ENCODE measurements at regions not wholly inside any gene's neighbourhood (a gene's known extent, or its start where the extent isn't known, plus 50 kb on each side); places are given as distances from the start of the nearest gene placed in this dataset.

DNA sequence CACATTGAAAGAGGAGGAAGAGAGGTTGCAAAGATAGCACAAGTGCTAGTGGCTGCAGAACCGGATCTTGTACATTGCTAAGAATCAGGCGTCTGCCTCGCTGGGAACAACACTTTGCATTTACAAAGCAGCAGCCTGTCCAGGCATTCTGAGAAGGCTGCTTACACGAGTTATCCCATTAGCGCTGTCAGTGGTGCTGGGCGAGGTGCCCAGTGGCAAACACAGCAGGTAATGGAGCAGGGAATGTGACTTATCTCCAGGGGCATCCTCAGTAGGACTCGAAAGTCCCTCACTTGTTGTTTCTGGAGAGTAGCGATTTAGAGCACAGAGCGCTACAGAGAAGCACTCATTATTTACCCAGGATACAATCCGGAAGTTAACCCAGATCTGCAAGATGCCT is 209.6 kb downstream of the OLFM4 start:
- FAIRE-seq (no peak), DNase-seq (ENCODE audit: low read depth, low spot score) (no peak)
- Histone ChIP-seq H3K27me3 (ENCODE audit: control insufficient read depth in 2 of 2, insufficient read depth in 2 of 2, low read length in 2 of 2) (no peaks in the 10 kb centered on the region), H3K27ac (ENCODE audit: insufficient read depth, low read depth, low read length) (no peak overlapping the region), H3K9me1 (replicated peaks; ENCODE audit: control insufficient read depth, extremely low read depth, insufficient read depth, low read length) (no peaks in the 10 kb centered on the region), H3K4me2 (ENCODE audit: insufficient read depth, low read length) (no peak overlapping the region), H3K36me3 (ENCODE audit: control insufficient read depth in 2 of 2, extremely low read depth in 1 of 2, insufficient read depth in 2 of 2, low read length in 2 of 2) (no peaks in the 10 kb centered on the region), H3K9me3 (replicated peaks; ENCODE audit: control insufficient read depth, insufficient read depth, low read length) (no peaks in the 10 kb centered on the region), H3K9ac (replicated peaks; ENCODE audit: extremely low read depth, insufficient read depth, low read length) (no peak overlapping the region), H3K4me3 (replicated peaks in 1 of 3; ENCODE audit: insufficient read depth in 1 of 3, low read depth in 1 of 3, low read length in 3 of 3) (no peak overlapping the region), H4K20me1 (replicated peaks; ENCODE audit: control insufficient read depth, extremely low read depth, insufficient read depth, low read length) (no peaks in the 10 kb centered on the region), H2AFZ (ENCODE audit: low read depth, low read length) (no peak overlapping the region), H3K4me1 (ENCODE audit: control insufficient read depth, extremely low read depth, insufficient read depth, low read length) (no peaks in the 10 kb centered on the region), H3K79me2 (ENCODE audit: control insufficient read depth, insufficient read depth, low read length) (no peaks in the 10 kb centered on the region)
- CTCF ChIA-PET: no interaction called here
- no peak for TF ChIP-seq POLR2A (IDR thresholded peaks at IDR 0.05; ENCODE audit: low read depth, low read length)
- no peak for TF ChIP-seq MYC (IDR thresholded peaks at IDR 0.05; ENCODE audit: low read depth, low read length)
- TF ChIP-seq, protein P1, sequence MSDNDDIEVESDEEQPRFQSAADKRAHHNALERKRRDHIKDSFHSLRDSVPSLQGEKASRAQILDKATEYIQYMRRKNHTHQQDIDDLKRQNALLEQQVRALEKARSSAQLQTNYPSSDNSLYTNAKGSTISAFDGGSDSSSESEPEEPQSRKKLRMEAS (IDR thresholded peaks at IDR 0.05; ENCODE audit: insufficient read depth, insufficient read length): no peak
- no peak for TF ChIP-seq POLR2AphosphoS5 (IDR thresholded peaks at IDR 0.05; ENCODE audit: insufficient read depth, low read depth, low read length)
- TF ChIP-seq EZH2 (IDR thresholded peaks at IDR 0.05; ENCODE audit: borderline replicate concordance, low read depth, low read length, severe bottlenecking): no peak
- TF ChIP-seq GATA2 (IDR thresholded peaks at IDR 0.05; ENCODE audit: insufficient read depth, insufficient read length, low read depth, low read length): no peak
- no peak for TF ChIP-seq FOS (IDR thresholded peaks at IDR 0.05; ENCODE audit: borderline replicate concordance, insufficient read depth, low read length)
- TF ChIP-seq JUN (IDR thresholded peaks at IDR 0.05; ENCODE audit: borderline replicate concordance, insufficient read depth, insufficient read length, low read depth): no peak
- TF ChIP-seq, protein P2, sequence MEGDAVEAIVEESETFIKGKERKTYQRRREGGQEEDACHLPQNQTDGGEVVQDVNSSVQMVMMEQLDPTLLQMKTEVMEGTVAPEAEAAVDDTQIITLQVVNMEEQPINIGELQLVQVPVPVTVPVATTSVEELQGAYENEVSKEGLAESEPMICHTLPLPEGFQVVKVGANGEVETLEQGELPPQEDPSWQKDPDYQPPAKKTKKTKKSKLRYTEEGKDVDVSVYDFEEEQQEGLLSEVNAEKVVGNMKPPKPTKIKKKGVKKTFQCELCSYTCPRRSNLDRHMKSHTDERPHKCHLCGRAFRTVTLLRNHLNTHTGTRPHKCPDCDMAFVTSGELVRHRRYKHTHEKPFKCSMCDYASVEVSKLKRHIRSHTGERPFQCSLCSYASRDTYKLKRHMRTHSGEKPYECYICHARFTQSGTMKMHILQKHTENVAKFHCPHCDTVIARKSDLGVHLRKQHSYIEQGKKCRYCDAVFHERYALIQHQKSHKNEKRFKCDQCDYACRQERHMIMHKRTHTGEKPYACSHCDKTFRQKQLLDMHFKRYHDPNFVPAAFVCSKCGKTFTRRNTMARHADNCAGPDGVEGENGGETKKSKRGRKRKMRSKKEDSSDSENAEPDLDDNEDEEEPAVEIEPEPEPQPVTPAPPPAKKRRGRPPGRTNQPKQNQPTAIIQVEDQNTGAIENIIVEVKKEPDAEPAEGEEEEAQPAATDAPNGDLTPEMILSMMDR (IDR thresholded peaks at IDR 0.05; ENCODE audit: extremely low read depth in 1 of 2, insufficient read depth in 1 of 2, low read depth in 1 of 2, low read length in 2 of 2): no peak
- POLR2A ChIA-PET: no interaction called here
- BruUV-seq (replicated peaks): no TSS peak
- intact Hi-C loops (cut with micrococcal nuclease) (no loop called here), dilution Hi-C loops (cut with MboI; ENCODE audit: extremely low pct_ligation_motif_present, low sequenced_read_pairs) (no loop called here)
